PC-9 (cell line): ENCODE measurements at regions not wholly inside any gene's neighbourhood (a gene's known extent, or its start where the extent isn't known, plus 50 kb on each side); places are given as distances from the start of the nearest gene placed in this dataset.

Experiments used
- BruUV-seq: library from RNA; stranded (reverse); fragments of 400-500 nt; replicated peaks from 2 replicates; lab custom pipeline; 2021; lab: Mats Ljungman, UMichigan
- CTCF ChIA-PET: fragments of 300-600 bp; sonication (Branson Sonifier 250); formaldehyde crosslinking; loops from one replicate; lab custom pipeline; 2022; ENCODE audit warnings: antibody characterized with exemption; lab: Charles Lee
- POLR2A ChIA-PET: fragments of 300-600 bp; sonication (Branson Sonifier 250); formaldehyde crosslinking; loops from one replicate; lab custom pipeline; 2022; ENCODE audit warnings: antibody characterized with exemption; ENCODE audit not compliant: unreplicated experiment; lab: Charles Lee
- DNase-seq, 2 experiments: peaks; one replicate each; pipeline versions ENCODE4 v3.0.0 to v3.0.0-alpha.2; 2015 to 2022; ENCODE audit warnings: mixed read lengths in 1 of 2
- H2AFZ ChIP-seq: fragments of 200-600 bp; sonication (generic); 2 replicates; pipeline ENCODE4 v1.8.1; 2017; ENCODE audit warnings: antibody characterized with exemption
- H3F3A ChIP-seq: fragments of 200-600 bp; sonication (generic); 2 replicates; pipeline ENCODE4 v1.8.1; 2017; ENCODE audit warnings: antibody characterized with exemption, mild to moderate bottlenecking, low read depth; ENCODE audit not compliant: insufficient read depth
- H3K27ac ChIP-seq: fragments of 200-600 bp; sonication (generic); 2 replicates; pipeline ENCODE4 v1.6.1; 2016; ENCODE audit warnings: mixed run types
- H3K27me3 ChIP-seq: fragments of 200-600 bp; sonication (generic); 2 replicates; pipeline ENCODE4 v1.6.1; 2016; ENCODE audit warnings: low read depth, mixed run types; ENCODE audit not compliant: insufficient read depth
- H3K36me3 ChIP-seq: fragments of 200-600 bp; sonication (generic); 2 replicates; pipeline ENCODE4 v1.6.1; 2016; ENCODE audit warnings: low read depth, mixed run types
- H3K4me1 ChIP-seq: fragments of 200-600 bp; sonication (generic); replicated peaks from 2 replicates; pipeline ENCODE4 v1.6.1; 2016; ENCODE audit warnings: mixed run types; ENCODE audit not compliant: insufficient read depth
- H3K4me2 ChIP-seq: fragments of 200-600 bp; sonication (generic); 2 replicates; pipeline ENCODE4 v1.6.1; 2017; ENCODE audit warnings: mixed run types
- H3K4me3 ChIP-seq: fragments of 200-600 bp; sonication (generic); 2 replicates; pipeline ENCODE4 v1.6.1; 2016; ENCODE audit warnings: mixed run types
- H3K79me2 ChIP-seq: fragments of 200-600 bp; sonication (generic); 2 replicates; pipeline ENCODE4 v1.6.1; 2017; ENCODE audit warnings: low read depth, mixed run types
- H3K9me2 ChIP-seq: fragments of 200-600 bp; sonication (generic); 2 replicates; pipeline ENCODE4 v1.8.1; 2017; ENCODE audit warnings: mild to moderate bottlenecking; ENCODE audit not compliant: insufficient read depth
- H3K9me3 ChIP-seq: fragments of 200-600 bp; sonication (generic); 2 replicates; pipeline ENCODE4 v1.8.1; 2016; ENCODE audit warnings: low read depth; ENCODE audit not compliant: insufficient read depth
- H4K20me1 ChIP-seq: fragments of 200-600 bp; sonication (generic); 2 replicates; pipeline ENCODE4 v1.8.1; 2017; ENCODE audit not compliant: insufficient read depth
- CTCF ChIP-seq: fragments of 200-600 bp; sonication (generic); conservative IDR thresholded peaks from 2 replicates; pipeline ENCODE4 v1.6.1; 2017; ENCODE audit warnings: mixed run types, antibody characterized with exemption, mild to moderate bottlenecking, moderate library complexity
- EZH2 ChIP-seq: fragments of 200-600 bp; sonication (generic); IDR thresholded peaks from 2 replicates; pipeline ENCODE4 v1.8.0; 2017; ENCODE audit warnings: antibody characterized with exemption, low read depth
- intact Hi-C: fragments of 100-400 bp; cut with micrococcal nuclease; formaldehyde crosslinking; loops from one replicate; pipeline ENCODE4 v1.10.0; 2022; ENCODE audit not compliant: unreplicated experiment

GRCh38 chr2:105538840-105539239 lies 140.0 kb upstream of the FHL2 start:
- Histone ChIP-seq H3K9me2 (no peaks in the 10 kb centered on the region), H3K4me2 (no peak overlapping the region), H3K4me1 (peaks cover 19% of the 10 kb centered on the region), H3K9me3 (no peaks in the 10 kb centered on the region), H3F3A (peaks cover 17% of the 10 kb centered on the region; the same call in 1 of the 2 replicates), H3K27me3 (peaks cover 12% of the 10 kb centered on the region; the same call in 1 of the 2 replicates), H4K20me1 (no peaks in the 10 kb centered on the region), H3K79me2 (no peaks in the 10 kb centered on the region), H2AFZ (no peak overlapping the region), H3K36me3 (no peaks in the 10 kb centered on the region), H3K4me3 (no peak overlapping the region), H3K27ac (no peak overlapping the region)
- TF ChIP-seq EZH2 (no peak), CTCF (no peak)
- no peak for DNase-seq
- no TSS peak for BruUV-seq
- ChIA-PET POLR2A (interaction anchor here (0.7 kb wide), 1 partner anchor 114 kb away, joined by 7 read pairs; no protein-coding TSS in a partner anchor), CTCF (no interaction called here)
- intact Hi-C loops, result no loop called here

GRCh38 chr2:105537920-105538319 lies 139.1 kb upstream of the FHL2 start:
- POLR2A ChIA-PET, result no interaction called here
- no peaks in the 10 kb centered on the region for H3K9me2 ChIP-seq
- H3K79me2 ChIP-seq, result no peaks in the 10 kb centered on the region
- no TSS peak for BruUV-seq
- no peak for TF ChIP-seq CTCF
- no peak for TF ChIP-seq EZH2
- no peak overlapping the region for H2AFZ ChIP-seq
- H3F3A ChIP-seq, result peaks cover 16% of the 10 kb centered on the region; the same call in 1 of the 2 replicates
- intact Hi-C loops, result no loop called here
- H3K4me1 ChIP-seq, result peaks cover 19% of the 10 kb centered on the region
- no peak overlapping the region for H3K4me3 ChIP-seq
- DNase-seq, result no peak
- no peak overlapping the region for H3K4me2 ChIP-seq
- H4K20me1 ChIP-seq, result no peaks in the 10 kb centered on the region
- CTCF ChIA-PET, result no interaction called here
- H3K9me3 ChIP-seq, result no peaks in the 10 kb centered on the region
- no peak overlapping the region for H3K27ac ChIP-seq
- peaks cover 12% of the 10 kb centered on the region; the same call in 1 of the 2 replicates for H3K27me3 ChIP-seq
- H3K36me3 ChIP-seq, result no peaks in the 10 kb centered on the region

GRCh38 chr2:105537466-105537865 lies 138.6 kb upstream of the FHL2 start:
- H3F3A ChIP-seq, result peaks cover 12% of the 10 kb centered on the region; the same call in 1 of the 2 replicates
- no peak for TF ChIP-seq CTCF
- no peak for TF ChIP-seq EZH2
- H3K27me3 ChIP-seq, result peaks cover 12% of the 10 kb centered on the region; the same call in 1 of the 2 replicates
- intact Hi-C loops, result no loop called here
- H3K79me2 ChIP-seq, result no peaks in the 10 kb centered on the region
- H3K4me3 ChIP-seq, result no peak overlapping the region
- no peaks in the 10 kb centered on the region for H3K36me3 ChIP-seq
- CTCF ChIA-PET, result no interaction called here
- H3K9me2 ChIP-seq, result no peaks in the 10 kb centered on the region
- H2AFZ ChIP-seq, result no peak overlapping the region
- POLR2A ChIA-PET, result no interaction called here
- H3K9me3 ChIP-seq, result no peaks in the 10 kb centered on the region
- no peak overlapping the region for H3K4me2 ChIP-seq
- BruUV-seq, result no TSS peak
- H4K20me1 ChIP-seq, result no peaks in the 10 kb centered on the region
- DNase-seq, result no peak
- H3K27ac ChIP-seq, result no peak overlapping the region
- peaks cover 16% of the 10 kb centered on the region for H3K4me1 ChIP-seq
